Trophoblast cell (in vitro differentiated cells and primary cell): ENCODE measurements at regions not wholly inside any gene's neighbourhood (a gene's known extent, or its start where the extent isn't known, plus 50 kb on each side); places are given as distances from the start of the nearest gene placed in this dataset.
A peak's percentile ranks its signal among the peaks of the same experiment; 100 is the strongest.

Source experiments
- DNase-seq, 2 donors: peaks; one replicate each; pipeline ENCODE4 v3.0.0-alpha.2; 2016
- H2AFZ ChIP-seq: 2 replicates; pipeline ENCODE4 v1.6.1; 2013; ENCODE audit warnings: low read length, moderate library complexity, mild to moderate bottlenecking; ENCODE audit not compliant: insufficient read depth, poor library complexity
- H2AK5ac ChIP-seq: 2 replicates; pipeline ENCODE4 v1.6.1; 2013; ENCODE audit warnings: mild to moderate bottlenecking, low read length
- H2BK120ac ChIP-seq: 2 replicates; pipeline ENCODE4 v1.6.1; 2013; ENCODE audit warnings: low read length, mild to moderate bottlenecking, moderate library complexity; ENCODE audit not compliant: insufficient read depth, poor library complexity
- H2BK12ac ChIP-seq: 2 replicates; pipeline ENCODE4 v1.6.1; 2013; ENCODE audit warnings: mild to moderate bottlenecking, low read length, moderate library complexity
- H2BK5ac ChIP-seq: 2 replicates; pipeline ENCODE4 v1.6.1; 2013; ENCODE audit warnings: low read length, low read depth, moderate library complexity, mild to moderate bottlenecking; ENCODE audit not compliant: poor library complexity
- H3K14ac ChIP-seq: 2 replicates; pipeline ENCODE4 v1.6.1; 2013; ENCODE audit warnings: mild to moderate bottlenecking, low read length
- H3K18ac ChIP-seq: 2 replicates; pipeline ENCODE4 v1.6.1; 2013; ENCODE audit warnings: mild to moderate bottlenecking, low read length
- H3K23ac ChIP-seq: 2 replicates; pipeline ENCODE4 v1.6.1; 2013; ENCODE audit warnings: low read length
- H3K27ac ChIP-seq: 2 replicates; pipeline ENCODE4 v1.5.1; 2013; ENCODE audit warnings: low read depth, mild to moderate bottlenecking, inconsistent platforms, low read length, moderate library complexity
- H3K27me3 ChIP-seq: 2 replicates; pipeline ENCODE4 v1.6.1; 2013; ENCODE audit warnings: inconsistent platforms, mild to moderate bottlenecking, low read length, moderate library complexity; ENCODE audit not compliant: insufficient read depth
- H3K36me3 ChIP-seq, 2 experiments: 1 replicate in 1 of 2; 2 replicates in 1 of 2; pipeline ENCODE4 v1.6.1; 2013; ENCODE audit warnings: low read length in 2 of 2, mild to moderate bottlenecking in 2 of 2, moderate library complexity in 1 of 2; ENCODE audit not compliant: insufficient read depth in 2 of 2, control insufficient read depth in 1 of 2
- H3K4ac ChIP-seq: 2 replicates; pipeline ENCODE4 v1.6.1; 2013; ENCODE audit warnings: low read depth, mild to moderate bottlenecking, low read length, moderate library complexity
- H3K4me1 ChIP-seq, 2 experiments: 1 replicate in 1 of 2; 2 replicates in 1 of 2; pipeline ENCODE4 v1.6.1; 2013; ENCODE audit warnings: low read length in 2 of 2, mild to moderate bottlenecking in 2 of 2, moderate library complexity in 1 of 2; ENCODE audit not compliant: insufficient read depth in 2 of 2, control insufficient read depth in 1 of 2
- H3K4me2 ChIP-seq: 2 replicates; pipeline ENCODE4 v1.6.1; 2013; ENCODE audit warnings: inconsistent platforms, mild to moderate bottlenecking, low read length, moderate library complexity
- H3K4me3 ChIP-seq: 2 replicates; pipeline ENCODE4 v1.5.1; 2013; ENCODE audit warnings: mild to moderate bottlenecking, low read depth, low read length, inconsistent platforms
- H3K79me1 ChIP-seq: one replicate; pipeline ENCODE4 v1.6.1; 2013; ENCODE audit warnings: low read length
- H3K79me2 ChIP-seq: 2 replicates; pipeline ENCODE4 v1.6.1; 2013; ENCODE audit warnings: low read length, mild to moderate bottlenecking; ENCODE audit not compliant: control insufficient read depth, insufficient read depth, poor library complexity
- H3K9ac ChIP-seq: 2 replicates; pipeline ENCODE4 v1.6.1; 2013; ENCODE audit warnings: mild to moderate bottlenecking, low read length
- H3K9me3 ChIP-seq: 2 replicates; pipeline ENCODE4 v1.6.1; 2013; ENCODE audit warnings: low read depth, mild to moderate bottlenecking, control low read depth, inconsistent platforms, low read length; ENCODE audit not compliant: insufficient read depth
- H4K12ac ChIP-seq: 2 replicates; pipeline ENCODE4 v1.6.1; 2013; ENCODE audit warnings: low read depth, mild to moderate bottlenecking, low read length, moderate library complexity
- H4K8ac ChIP-seq: 2 replicates; pipeline ENCODE4 v1.6.1; 2013; ENCODE audit warnings: low read depth, mild to moderate bottlenecking, low read length, moderate library complexity
- H4K91ac ChIP-seq: one replicate; pipeline ENCODE4 v1.6.1; 2013; ENCODE audit warnings: low read depth, mild to moderate bottlenecking, low read length, moderate library complexity
- WGBS: extraction: QIAGEN DNeasy Blood & Tissue Kit; methylation state at CpG from one replicate; pipeline ENCODE4 v1.1.7; 2013; ENCODE audit warnings: missing lambda C conversion rate; ENCODE audit not compliant: insufficient read length, insufficient coverage; ENCODE audit errors: extremely low coverage; 5-methylcytosine and 5-hydroxymethylcytosine counted together

- Histone ChIP-seq H3K36me3 (no peaks in the 10 kb centered on the region), H2BK5ac (no peak overlapping the region), H2BK120ac (no peak overlapping the region), H2AK5ac (no peak overlapping the region), H3K4me2 (no peak overlapping the region), H3K4me3 (no peak overlapping the region), H3K14ac (no peak overlapping the region), H3K79me2 (no peaks in the 10 kb centered on the region), H3K4me1 (no peaks in the 10 kb centered on the region), H3K27me3 (no peaks in the 10 kb centered on the region), H4K91ac (no peak overlapping the region), H3K27ac (no peak overlapping the region), H4K8ac (no peak overlapping the region), H3K18ac (no peak overlapping the region), H2BK12ac (no peak overlapping the region), H2AFZ (no peak overlapping the region), H3K4ac (no peak overlapping the region), H3K9ac (no peak overlapping the region), H4K12ac (no peak overlapping the region), H3K79me1 (no peaks in the 10 kb centered on the region), H3K23ac (no peak overlapping the region), H3K9me3 (peaks cover 2% of the 10 kb centered on the region)
- DNase-seq: peak; percentile 23 to 79
- no CpG with 5 or more reads among the region's 17 CpGs for WGBS
These were observed 81.9 kb upstream of the CALN1 start for GRCh38 chr7:72493850-72494661.

GRCh38 chr7:72492461-72493065 lies 80.4 kb upstream of the CALN1 start:
- H3K27me3 ChIP-seq: no peaks in the 10 kb centered on the region
- H2AFZ ChIP-seq: no peak overlapping the region
- H4K8ac ChIP-seq: no peak overlapping the region
- no peaks in the 10 kb centered on the region for H3K4me1 ChIP-seq
- no peak overlapping the region for H3K9ac ChIP-seq
- no peaks in the 10 kb centered on the region for H3K79me1 ChIP-seq
- no peak overlapping the region for H3K4ac ChIP-seq
- H3K18ac ChIP-seq: no peak overlapping the region
- H4K12ac ChIP-seq: no peak overlapping the region
- no peak overlapping the region for H2BK120ac ChIP-seq
- WGBS: no CpG with 5 or more reads among the region's 12 CpGs
- H2BK12ac ChIP-seq: no peak overlapping the region
- H3K27ac ChIP-seq: no peak overlapping the region
- no peaks in the 10 kb centered on the region for H3K79me2 ChIP-seq
- no peak overlapping the region for H4K91ac ChIP-seq
- no peak for DNase-seq
- no peaks in the 10 kb centered on the region for H3K36me3 ChIP-seq
- no peak overlapping the region for H3K4me2 ChIP-seq
- no peak overlapping the region for H2BK5ac ChIP-seq
- no peak overlapping the region for H2AK5ac ChIP-seq
- H3K9me3 ChIP-seq: peaks cover 2% of the 10 kb centered on the region
- H3K14ac ChIP-seq: no peak overlapping the region
- no peak overlapping the region for H3K23ac ChIP-seq
- H3K4me3 ChIP-seq: no peak overlapping the region

DNA sequence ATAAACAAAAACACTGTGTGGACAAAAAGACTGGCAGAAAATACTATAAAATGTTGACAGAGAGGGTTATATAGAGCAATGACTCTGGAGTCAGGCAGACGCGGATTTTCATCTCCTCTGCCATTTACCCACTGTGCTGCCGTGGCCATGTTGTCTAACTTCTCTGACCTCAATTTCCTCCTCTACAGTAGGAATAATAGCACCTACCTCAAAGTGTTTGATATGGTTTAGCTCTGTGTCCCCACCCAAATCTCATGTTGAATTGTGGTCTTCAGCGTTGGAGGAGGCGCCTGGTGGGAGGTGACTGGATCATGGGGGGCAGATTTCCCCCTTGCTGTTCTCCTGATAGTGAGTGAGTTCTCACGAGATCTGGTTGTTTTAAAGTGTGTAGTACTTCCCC lies 78.2 kb upstream of the CALN1 start:
- Histone ChIP-seq H3K4me1 (no peaks in the 10 kb centered on the region), H2AK5ac (no peak overlapping the region), H2AFZ (no peak overlapping the region), H3K14ac (no peak overlapping the region), H3K79me1 (no peaks in the 10 kb centered on the region), H4K12ac (no peak overlapping the region), H3K36me3 (no peaks in the 10 kb centered on the region), H2BK120ac (no peak overlapping the region), H2BK5ac (no peak overlapping the region), H4K91ac (no peak overlapping the region), H3K18ac (no peak overlapping the region), H3K4me3 (no peak overlapping the region), H3K4ac (no peak overlapping the region), H3K9ac (no peak overlapping the region), H2BK12ac (no peak overlapping the region), H3K79me2 (no peaks in the 10 kb centered on the region), H3K4me2 (no peak overlapping the region), H3K9me3 (peaks cover 2% of the 10 kb centered on the region), H3K27me3 (no peaks in the 10 kb centered on the region), H3K23ac (no peak overlapping the region), H3K27ac (no peak overlapping the region), H4K8ac (no peak overlapping the region)
- WGBS: no CpG with 5 or more reads among the region's 6 CpGs
- DNase-seq: no peak

GRCh38 chr7:72481934-72482333 lies 69.8 kb upstream of the CALN1 start:
- Histone ChIP-seq H2BK5ac (no peak overlapping the region), H3K9me3 (no peaks in the 10 kb centered on the region), H3K4me3 (no peak overlapping the region), H4K8ac (no peak overlapping the region), H2BK120ac (no peak overlapping the region), H2BK12ac (no peak overlapping the region), H3K9ac (no peak overlapping the region), H3K14ac (no peak overlapping the region), H3K18ac (no peak overlapping the region), H2AK5ac (no peak overlapping the region), H3K27ac (no peak overlapping the region), H3K79me2 (no peaks in the 10 kb centered on the region), H3K4ac (no peak overlapping the region), H3K36me3 (no peaks in the 10 kb centered on the region), H3K4me2 (no peak overlapping the region), H3K27me3 (no peaks in the 10 kb centered on the region), H3K23ac (no peak overlapping the region), H3K79me1 (no peaks in the 10 kb centered on the region), H4K91ac (no peak overlapping the region), H3K4me1 (no peaks in the 10 kb centered on the region), H4K12ac (no peak overlapping the region), H2AFZ (no peak overlapping the region)
- WGBS: no CpG with 5 or more reads among the region's 1 CpG
- DNase-seq: no peak
